ENCODE measurements at regions not wholly inside any gene's neighbourhood (a gene's known extent, or its start where the extent isn't known, plus 50 kb on each side); places are given as distances from the start of the nearest gene placed in this dataset.
"Not testable (repeated sequence)": the region's sequence is repeated elsewhere in the genome, so short reads cannot be mapped to it uniquely, and the experiment has no call there.

- no peak for DNase-seq (ENCODE audit: low spot score)
These were observed 61.9 kb upstream of the LANCL2 start for GRCh38 chr7:55303220-55303619.

GRCh38 chr7:55304018-55304762 lies 60.9 kb upstream of the LANCL2 start:
- DNase-seq (ENCODE audit: low spot score), result no peak

- no peak for DNase-seq (ENCODE audit: low spot score)
These were observed 60.0 kb upstream of the LANCL2 start for GRCh38 chr7:55305135-55305534.

- DNase-seq (ENCODE audit: low spot score), result no peak
These were observed 58.8 kb upstream of the LANCL2 start for GRCh38 chr7:55306331-55306730.

GRCh38 chr7:55307123-55307916 lies 57.8 kb upstream of the LANCL2 start:
- no peak for DNase-seq (ENCODE audit: low spot score)

- DNase-seq (ENCODE audit: low spot score), result peak; percentile 83
These were observed 56.8 kb upstream of the LANCL2 start for GRCh38 chr7:55308186-55308929.

- DNase-seq (ENCODE audit: low spot score), result no peak
These were observed 55.8 kb upstream of the LANCL2 start for GRCh38 chr7:55309040-55309991.

- no peak for DNase-seq (ENCODE audit: low spot score)
These were observed 54.7 kb upstream of the LANCL2 start for GRCh38 chr7:55310287-55311025.

- not testable (repeated sequence) for DNase-seq (ENCODE audit: low spot score)
These were observed 53.2 kb upstream of the LANCL2 start for GRCh38 chr7:55311892-55312291.

- not testable (repeated sequence) for DNase-seq (ENCODE audit: low spot score)
These were observed 51.5 kb upstream of the LANCL2 start for GRCh38 chr7:55313671-55314070.

GRCh38 chr7:55314967-55315366 lies 50.2 kb upstream of the LANCL2 start:
- no peak for DNase-seq (ENCODE audit: low spot score)

Data from AG08395 (cell line).